Neural cell (in vitro differentiated cells): ENCODE measurements at regions not wholly inside any gene's neighbourhood (a gene's known extent, or its start where the extent isn't known, plus 50 kb on each side); places are given as distances from the start of the nearest gene placed in this dataset.

ENCODE experiments used
- EP300 ChIP-seq: fragments of 450-650 bp; conservative IDR thresholded peaks from 2 replicates; pipeline ENCODE4 v1.6.1; 2014; ENCODE audit warnings: antibody characterized with exemption, mild to moderate bottlenecking, moderate library complexity; ENCODE audit not compliant: poor library complexity, severe bottlenecking
- MXI1 ChIP-seq: fragments of 450-650 bp; conservative IDR thresholded peaks from 2 replicates; pipeline ENCODE4 v1.6.1; 2014; ENCODE audit warnings: antibody characterized with exemption, mild to moderate bottlenecking; ENCODE audit not compliant: poor library complexity, severe bottlenecking
- POLR2AphosphoS5 ChIP-seq: IDR thresholded peaks from 2 replicates; pipeline ENCODE4 v1.6.1; 2012
- RAD21 ChIP-seq: fragments of 450-650 bp; conservative IDR thresholded peaks from 2 replicates; pipeline ENCODE4 v1.6.1; 2014; ENCODE audit warnings: antibody characterized with exemption, mild to moderate bottlenecking, moderate library complexity
- TF ChIP-seq, protein P1 (sequence below): fragments of 450-650 bp; IDR thresholded peaks from 2 replicates; pipeline ENCODE4 v1.5.1; 2014; ENCODE audit warnings: antibody characterized with exemption, mild to moderate bottlenecking, moderate library complexity; ENCODE audit not compliant: poor library complexity, severe bottlenecking

DNA sequence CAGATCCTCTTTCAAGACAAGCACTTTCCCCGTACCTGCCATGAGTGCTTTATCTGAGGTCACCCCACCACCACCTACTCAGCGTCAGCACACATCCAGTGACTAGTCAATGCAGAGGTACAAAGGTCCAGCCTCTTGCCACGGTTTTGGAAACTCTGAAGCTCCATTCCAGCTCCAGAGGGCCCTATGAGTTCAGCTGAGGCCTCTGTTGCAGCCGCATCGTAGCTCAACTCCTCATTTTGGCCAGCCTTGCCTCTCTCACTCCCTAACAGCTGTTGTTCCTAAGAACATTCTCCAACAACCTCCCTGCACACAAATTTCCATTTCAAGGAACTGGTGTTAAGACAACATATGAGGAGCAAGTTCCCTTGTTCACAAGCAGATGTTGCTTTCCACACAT is 405.1 kb upstream of the PROK2 start:
- TF ChIP-seq, protein P1, sequence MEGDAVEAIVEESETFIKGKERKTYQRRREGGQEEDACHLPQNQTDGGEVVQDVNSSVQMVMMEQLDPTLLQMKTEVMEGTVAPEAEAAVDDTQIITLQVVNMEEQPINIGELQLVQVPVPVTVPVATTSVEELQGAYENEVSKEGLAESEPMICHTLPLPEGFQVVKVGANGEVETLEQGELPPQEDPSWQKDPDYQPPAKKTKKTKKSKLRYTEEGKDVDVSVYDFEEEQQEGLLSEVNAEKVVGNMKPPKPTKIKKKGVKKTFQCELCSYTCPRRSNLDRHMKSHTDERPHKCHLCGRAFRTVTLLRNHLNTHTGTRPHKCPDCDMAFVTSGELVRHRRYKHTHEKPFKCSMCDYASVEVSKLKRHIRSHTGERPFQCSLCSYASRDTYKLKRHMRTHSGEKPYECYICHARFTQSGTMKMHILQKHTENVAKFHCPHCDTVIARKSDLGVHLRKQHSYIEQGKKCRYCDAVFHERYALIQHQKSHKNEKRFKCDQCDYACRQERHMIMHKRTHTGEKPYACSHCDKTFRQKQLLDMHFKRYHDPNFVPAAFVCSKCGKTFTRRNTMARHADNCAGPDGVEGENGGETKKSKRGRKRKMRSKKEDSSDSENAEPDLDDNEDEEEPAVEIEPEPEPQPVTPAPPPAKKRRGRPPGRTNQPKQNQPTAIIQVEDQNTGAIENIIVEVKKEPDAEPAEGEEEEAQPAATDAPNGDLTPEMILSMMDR = no peak
- no peak for TF ChIP-seq MXI1
- TF ChIP-seq POLR2AphosphoS5 = no peak
- TF ChIP-seq EP300 = no peak
- no peak for TF ChIP-seq RAD21
